ENCODE measurements at regions not wholly inside any gene's neighbourhood (a gene's known extent, or its start where the extent isn't known, plus 50 kb on each side); places are given as distances from the start of the nearest gene placed in this dataset.
"Not testable (repeated sequence)": the region's sequence is repeated elsewhere in the genome, so short reads cannot be mapped to it uniquely, and the experiment has no call there.

- peak; percentile 13 for DNase-seq
Measured at GRCh38 chr7:112930787-112931186, 140.6 kb upstream of the TMEM168 start.

GRCh38 chr7:112929421-112929820, 139.2 kb upstream of the TMEM168 start:
- no peak for DNase-seq

GRCh38 chr7:112926018-112926417, 135.8 kb upstream of the TMEM168 start:
- no peak for DNase-seq

GRCh38 chr7:112922546-112922945, 132.4 kb upstream of the TMEM168 start:
- not testable (repeated sequence) for DNase-seq

- DNase-seq = not testable (repeated sequence)
Measured at GRCh38 chr7:112916431-112916830, 126.2 kb upstream of the TMEM168 start.

GRCh38 chr7:112908086-112908485, 117.9 kb upstream of the TMEM168 start:
- no peak for DNase-seq

- DNase-seq = no peak
Measured at GRCh38 chr7:112907658-112908057, 117.5 kb upstream of the TMEM168 start.

GRCh38 chr7:112905950-112906349, 115.8 kb upstream of the TMEM168 start:
- no peak for DNase-seq

GRCh38 chr7:112905413-112905812, 115.2 kb upstream of the TMEM168 start:
- DNase-seq = no peak

- DNase-seq = peak; percentile 28
Measured at GRCh38 chr7:112898432-112899290, 108.5 kb upstream of the TMEM168 start.

GRCh38 chr7:112897839-112898431, 107.7 kb upstream of the TMEM168 start:
- no peak for DNase-seq

GRCh38 chr7:112896026-112896601, 105.9 kb upstream of the TMEM168 start:
- no peak for DNase-seq

- peak; percentile 24 for DNase-seq
Measured at GRCh38 chr7:112892263-112892662, 102.1 kb upstream of the TMEM168 start.

- DNase-seq = no peak
Measured at GRCh38 chr7:112891698-112892097, 101.5 kb upstream of the TMEM168 start.

GRCh38 chr7:112889834-112890438, 99.7 kb upstream of the TMEM168 start:
- no peak for DNase-seq

- DNase-seq = no peak
Measured at GRCh38 chr7:112889268-112889667, 99.1 kb upstream of the TMEM168 start.

- DNase-seq = no peak
Measured at GRCh38 chr7:112888781-112889180, 98.6 kb upstream of the TMEM168 start.

- DNase-seq = no peak
Measured at GRCh38 chr7:112887976-112888375, 97.8 kb upstream of the TMEM168 start.

GRCh38 chr7:112887337-112887736, 97.1 kb upstream of the TMEM168 start:
- no peak for DNase-seq

- DNase-seq = no peak
Measured at GRCh38 chr7:112886208-112886607, 96.0 kb upstream of the TMEM168 start.

- DNase-seq = no peak
Measured at GRCh38 chr7:112882991-112883390, 92.8 kb upstream of the TMEM168 start.

- no peak for DNase-seq
Measured at GRCh38 chr7:112882511-112882910, 92.3 kb upstream of the TMEM168 start.

GRCh38 chr7:112882022-112882421, 91.8 kb upstream of the TMEM168 start:
- DNase-seq = no peak

All from NCI-H446 treated with DMSO at 0.1 percent for 48 hours (cell line).